ENCODE measurements at regions not wholly inside any gene's neighbourhood (a gene's known extent, or its start where the extent isn't known, plus 50 kb on each side); places are given as distances from the start of the nearest gene placed in this dataset.

DNA sequence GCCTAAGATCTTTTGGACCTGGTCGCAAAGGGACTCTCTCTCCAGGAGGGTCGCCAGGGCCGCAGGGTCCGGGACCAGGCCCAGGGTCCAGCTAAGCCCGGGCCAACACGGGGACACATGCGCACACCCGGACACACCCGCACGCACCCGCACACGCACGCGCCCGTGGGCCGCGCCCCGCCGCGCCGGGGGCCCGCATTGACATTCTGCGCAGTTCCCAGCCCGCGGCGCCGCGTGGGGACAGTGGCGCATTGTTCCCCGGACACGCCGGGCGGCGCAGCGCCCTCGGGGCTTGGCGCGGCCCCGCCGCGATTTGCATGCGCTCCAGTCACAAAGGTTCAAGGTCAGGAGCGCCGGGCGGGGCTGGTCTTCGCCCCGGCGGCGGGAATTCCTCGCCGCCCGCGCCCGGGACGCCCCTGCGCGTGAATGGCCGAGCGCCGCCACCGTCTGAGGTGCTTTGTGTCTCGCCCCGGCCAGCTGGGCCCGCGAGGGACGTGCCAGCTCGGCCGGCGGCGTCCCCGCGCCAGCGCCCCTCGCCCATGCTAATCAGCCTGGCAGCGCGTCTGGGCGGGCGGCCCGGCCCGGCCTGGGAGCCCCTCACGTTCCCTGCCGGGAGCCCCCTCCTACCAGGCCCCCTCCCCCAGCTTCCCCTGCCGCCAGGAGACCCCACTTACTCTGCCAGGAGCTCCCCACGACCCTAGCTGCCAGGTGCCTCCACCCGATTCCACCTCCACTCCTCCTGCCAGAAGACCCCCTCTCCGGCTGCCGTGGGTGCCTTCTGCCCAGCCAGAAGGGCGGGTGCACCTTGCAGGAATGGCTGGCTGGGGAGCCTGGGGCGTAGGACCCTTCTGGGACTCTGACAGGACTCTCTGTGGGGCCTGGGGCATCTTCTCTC, 50.5 kb upstream of the WNT7B start:
- TF ChIP-seq, protein P1, sequence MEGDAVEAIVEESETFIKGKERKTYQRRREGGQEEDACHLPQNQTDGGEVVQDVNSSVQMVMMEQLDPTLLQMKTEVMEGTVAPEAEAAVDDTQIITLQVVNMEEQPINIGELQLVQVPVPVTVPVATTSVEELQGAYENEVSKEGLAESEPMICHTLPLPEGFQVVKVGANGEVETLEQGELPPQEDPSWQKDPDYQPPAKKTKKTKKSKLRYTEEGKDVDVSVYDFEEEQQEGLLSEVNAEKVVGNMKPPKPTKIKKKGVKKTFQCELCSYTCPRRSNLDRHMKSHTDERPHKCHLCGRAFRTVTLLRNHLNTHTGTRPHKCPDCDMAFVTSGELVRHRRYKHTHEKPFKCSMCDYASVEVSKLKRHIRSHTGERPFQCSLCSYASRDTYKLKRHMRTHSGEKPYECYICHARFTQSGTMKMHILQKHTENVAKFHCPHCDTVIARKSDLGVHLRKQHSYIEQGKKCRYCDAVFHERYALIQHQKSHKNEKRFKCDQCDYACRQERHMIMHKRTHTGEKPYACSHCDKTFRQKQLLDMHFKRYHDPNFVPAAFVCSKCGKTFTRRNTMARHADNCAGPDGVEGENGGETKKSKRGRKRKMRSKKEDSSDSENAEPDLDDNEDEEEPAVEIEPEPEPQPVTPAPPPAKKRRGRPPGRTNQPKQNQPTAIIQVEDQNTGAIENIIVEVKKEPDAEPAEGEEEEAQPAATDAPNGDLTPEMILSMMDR (IDR thresholded peaks at IDR 0.05): peak in 3 of 4 experiments; percentile 30 to 47 (median 31)
- peak; percentile 15 to 60 for TF ChIP-seq POLR2A (IDR thresholded peaks at IDR 0.05)
